HG02840 (cell line): ENCODE measurements at regions not wholly inside any gene's neighbourhood (a gene's known extent, or its start where the extent isn't known, plus 50 kb on each side); places are given as distances from the start of the nearest gene placed in this dataset.
"Not testable (repeated sequence)": the region's sequence is repeated elsewhere in the genome, so short reads cannot be mapped to it uniquely, and the experiment has no call there.

Experiments
- ATAC-seq: cut with Tn5 transposase; IDR thresholded peaks from one replicate; pipeline ENCODE4 v1.9.1; 2021; ENCODE audit warnings: mild to moderate bottlenecking, moderate library complexity, moderate number of reproducible peaks; ENCODE audit not compliant: unreplicated experiment, low FRiP score

DNA sequence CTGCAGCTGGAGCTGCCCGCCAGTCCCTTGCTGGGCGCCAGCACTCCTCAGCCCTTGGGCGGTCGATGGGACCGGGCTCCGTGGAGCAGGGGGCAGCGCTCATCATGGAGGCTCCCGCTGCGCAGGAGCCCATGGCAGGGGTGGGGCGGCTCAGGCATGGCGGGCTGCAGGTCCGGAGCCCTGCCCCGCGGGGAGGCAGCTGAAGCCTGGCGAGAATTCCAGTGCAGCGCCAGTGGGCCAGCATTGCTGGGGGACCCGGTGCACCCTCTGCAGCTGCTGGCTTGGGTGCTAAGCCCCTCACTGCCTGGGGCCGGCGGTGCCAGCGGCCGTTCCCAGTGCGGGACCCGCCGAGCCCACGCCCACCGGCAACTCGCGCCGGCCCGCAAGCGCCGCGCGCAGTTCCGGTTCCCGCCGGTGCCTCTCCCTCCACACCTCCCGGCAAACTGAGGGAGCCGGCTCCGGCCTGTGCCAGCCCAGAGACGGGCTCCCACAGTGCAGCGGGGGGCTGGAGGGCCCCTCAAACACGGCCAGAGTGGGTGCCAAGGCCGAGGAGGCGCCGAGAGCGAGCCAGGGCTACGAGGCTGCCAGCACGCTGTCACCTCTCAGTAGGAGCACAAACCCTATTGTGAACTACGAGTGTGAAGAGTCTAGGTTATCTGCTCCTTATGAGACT lies 687.1 kb downstream of the PCDH17 start:
- no peak for ATAC-seq

DNA sequence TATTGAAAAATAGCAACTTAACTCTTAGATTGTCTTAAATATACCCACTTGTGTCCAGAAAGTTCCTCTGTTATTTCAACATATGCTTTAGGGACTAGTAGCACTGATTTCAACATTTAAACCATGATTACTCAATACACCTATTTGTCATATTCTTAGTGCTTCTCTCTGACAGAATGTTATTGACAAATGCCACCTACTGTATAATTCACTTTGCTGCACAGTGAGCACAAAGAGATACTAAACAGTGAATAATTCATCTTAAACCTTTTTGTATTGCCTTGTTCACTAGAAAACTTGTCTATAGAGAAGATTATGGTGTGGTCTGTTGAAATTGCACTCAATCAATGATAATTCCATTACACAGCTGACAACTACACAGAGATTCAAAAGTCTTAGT lies 692.6 kb downstream of the PCDH17 start:
- no peak for ATAC-seq

DNA sequence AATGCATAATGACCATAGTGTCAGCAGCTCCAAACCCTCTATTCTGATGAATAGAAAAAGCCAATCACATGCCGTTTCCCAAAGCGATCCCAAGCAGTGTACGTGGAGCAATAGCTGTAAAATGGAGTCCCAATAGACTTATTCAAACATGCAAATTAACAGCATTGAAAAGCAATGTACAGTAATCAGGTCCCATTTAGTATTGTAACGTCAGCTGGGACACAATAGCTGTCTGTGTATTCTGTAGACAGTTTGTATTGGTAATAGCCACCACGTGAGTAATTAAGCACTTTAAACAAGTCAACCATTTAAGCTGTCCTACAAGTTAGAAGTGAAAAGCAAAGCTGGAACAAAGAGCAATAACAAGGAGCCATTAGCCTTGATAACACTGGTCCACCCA lies 698.2 kb downstream of the PCDH17 start:
- ATAC-seq = no peak

DNA sequence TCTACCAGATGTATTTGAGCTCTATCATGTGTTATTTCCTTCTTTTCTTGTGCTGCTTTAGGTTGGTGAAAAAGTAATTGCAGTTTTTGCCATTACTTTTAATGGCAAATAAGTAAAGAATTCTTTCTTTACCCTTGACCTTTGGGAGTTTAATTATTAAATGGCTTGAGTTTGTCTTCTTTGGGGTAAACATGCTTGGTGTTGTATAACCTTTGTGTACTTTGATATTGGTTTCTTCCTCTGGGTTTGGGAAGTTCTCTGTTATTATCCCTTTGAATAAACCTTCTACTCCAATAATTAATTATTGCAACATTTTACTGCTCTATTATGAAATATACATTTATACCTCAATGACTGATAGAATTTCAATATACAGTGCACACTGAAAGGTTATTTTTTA lies 709.4 kb downstream of the PCDH17 start:
- no peak for ATAC-seq

DNA sequence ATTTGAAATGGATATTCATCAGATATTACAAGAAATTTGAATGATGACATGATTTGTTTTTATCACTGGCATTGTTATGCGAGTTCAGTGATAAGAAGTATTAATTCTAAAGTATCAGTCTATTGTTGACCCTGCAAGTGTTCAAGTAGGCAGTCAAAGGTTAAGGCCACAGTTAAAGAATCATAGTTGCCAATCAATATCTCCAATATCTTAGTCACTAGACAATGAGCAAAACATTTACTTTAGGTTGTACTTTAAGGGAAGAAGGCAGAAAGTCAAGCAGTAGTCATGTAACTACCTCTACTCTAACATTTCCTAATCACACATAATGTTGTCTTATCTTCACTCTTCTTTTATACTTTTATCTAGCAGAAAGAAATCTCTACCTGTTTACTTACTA lies 709.8 kb downstream of the PCDH17 start:
- no peak for ATAC-seq

DNA sequence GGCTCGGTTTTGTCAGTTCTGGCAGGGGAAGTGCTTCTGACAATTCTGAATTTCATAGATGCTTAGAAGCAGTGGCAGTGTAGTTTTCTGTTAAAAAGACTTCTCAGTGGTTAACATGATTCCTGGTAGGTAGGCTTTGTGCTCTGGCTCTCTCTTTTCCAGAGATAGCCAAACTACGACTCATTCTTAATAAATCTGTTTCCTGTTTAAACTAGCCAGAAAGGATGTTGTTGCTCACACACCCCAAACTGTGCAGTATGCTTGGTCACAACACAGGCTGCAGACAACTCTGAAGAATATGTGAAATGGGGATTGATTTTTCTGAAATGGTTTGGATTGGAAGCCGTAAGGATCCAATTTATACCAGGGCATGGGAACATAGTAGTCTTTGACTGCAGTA lies 711.5 kb downstream of the PCDH17 start:
- no peak for ATAC-seq

DNA sequence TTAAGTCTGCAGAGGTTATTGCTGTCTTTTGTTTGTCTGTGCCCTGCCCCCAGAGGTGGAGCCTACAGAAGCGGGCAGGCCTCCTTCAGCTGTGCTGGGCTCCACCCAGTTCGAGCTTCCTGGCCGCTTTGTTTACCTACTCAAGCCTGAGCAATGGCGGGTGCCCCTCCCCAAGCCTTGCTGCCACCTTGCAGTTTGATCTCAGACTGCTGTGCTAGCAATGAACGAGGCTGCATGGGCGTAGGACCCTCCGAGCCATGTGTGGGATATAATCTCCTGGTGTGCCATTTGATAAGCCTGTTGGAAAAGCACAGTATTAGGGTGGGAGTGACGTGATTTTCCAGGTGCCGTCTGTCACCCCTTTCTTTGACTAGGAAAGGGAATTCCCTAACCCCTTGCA lies 720.6 kb downstream of the PCDH17 start:
- ATAC-seq = not testable (repeated sequence)

DNA sequence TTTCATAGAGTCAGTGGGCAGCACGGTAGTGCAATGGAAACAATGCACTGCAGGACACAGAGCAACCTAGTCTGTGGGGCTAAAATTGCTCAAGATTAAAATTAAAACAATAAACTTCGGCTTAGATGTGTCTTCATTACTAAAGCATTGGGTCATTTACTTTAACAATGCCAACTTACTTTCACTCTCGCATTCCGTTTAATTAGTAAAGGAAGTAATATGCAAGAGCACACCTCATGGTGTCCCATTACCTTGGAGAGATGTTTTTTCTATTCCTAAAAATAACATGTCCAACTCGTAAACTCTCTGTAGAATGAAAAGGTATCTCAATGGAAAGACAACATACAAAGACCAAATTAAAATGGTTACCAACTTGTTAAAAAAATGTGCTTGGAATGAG lies 738.4 kb downstream of the PCDH17 start:
- no peak for ATAC-seq

DNA sequence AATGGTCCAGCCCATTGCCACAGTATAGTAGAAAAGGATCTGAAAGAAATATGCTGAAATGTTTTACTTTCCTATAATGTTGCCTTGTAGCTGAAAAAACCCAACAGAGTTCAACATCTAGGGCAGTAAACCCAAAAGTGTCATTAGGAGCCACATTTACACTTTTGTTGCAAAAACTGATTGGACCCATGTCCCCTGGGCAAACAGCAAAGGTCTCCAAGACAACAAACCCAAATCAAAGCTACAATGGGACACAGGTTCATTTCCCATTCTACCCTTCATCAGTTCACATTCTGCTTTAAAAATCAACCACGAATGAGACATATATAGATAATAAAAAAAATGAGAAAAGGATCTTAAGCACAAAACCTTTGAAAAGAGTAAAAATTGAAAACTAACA lies 744.8 kb downstream of the PCDH17 start:
- ATAC-seq = no peak

DNA sequence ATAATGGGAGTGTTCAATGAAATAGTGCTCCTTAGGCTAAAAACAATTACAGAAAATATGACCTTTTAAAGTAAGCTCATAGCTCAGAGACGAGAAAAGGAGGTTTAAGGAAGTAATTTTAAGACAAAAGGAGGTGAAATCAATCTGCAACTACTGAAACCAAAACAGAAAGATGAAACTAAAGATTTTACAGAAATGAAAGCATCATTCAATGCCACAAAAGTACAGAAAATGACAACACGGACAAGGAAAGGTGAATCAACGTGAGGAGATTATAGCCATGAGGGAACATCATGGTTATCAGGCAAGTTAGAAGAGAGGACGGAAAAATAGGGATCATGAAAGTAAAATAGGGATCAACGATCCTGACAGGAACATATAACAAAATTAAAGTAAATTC lies 745.2 kb downstream of the PCDH17 start:
- ATAC-seq = no peak

DNA sequence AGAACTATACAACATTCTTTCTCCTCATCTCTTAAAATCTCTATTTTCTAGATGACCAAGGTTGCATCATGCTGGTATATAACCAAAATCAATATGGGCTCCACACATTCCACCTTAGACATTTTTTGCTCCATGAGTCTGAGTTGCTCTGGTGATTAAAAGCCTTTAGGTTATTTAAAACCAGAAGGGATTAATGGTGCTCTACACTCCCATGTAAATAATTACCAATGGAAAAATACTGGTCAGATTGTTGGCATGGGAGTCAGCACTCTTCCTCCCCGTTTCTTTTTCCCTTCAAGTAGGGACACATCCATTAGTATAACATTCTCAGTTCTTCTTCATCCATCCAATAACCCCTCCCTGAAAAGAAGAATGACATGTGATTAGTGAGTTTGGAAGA lies 747.7 kb downstream of the PCDH17 start:
- no peak for ATAC-seq

DNA sequence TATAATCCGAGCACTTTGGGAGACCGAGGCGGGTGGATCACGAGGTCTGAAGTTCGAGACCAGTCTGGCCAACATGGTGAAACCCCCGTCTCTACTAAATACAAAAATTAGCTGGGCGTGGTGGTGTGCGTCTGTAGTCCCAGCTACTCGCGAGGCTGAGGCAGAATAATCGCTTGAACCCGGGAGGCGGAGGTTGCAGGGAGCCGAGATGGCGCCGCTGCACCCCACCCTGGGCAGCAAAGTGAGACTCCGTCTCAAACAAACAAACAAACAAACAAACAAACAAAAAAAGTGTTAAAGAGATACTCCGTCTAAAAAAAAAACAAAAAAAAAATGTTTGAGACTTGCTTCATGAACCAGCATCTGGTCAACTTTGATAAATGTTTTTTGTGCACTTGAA lies 753.8 kb downstream of the PCDH17 start:
- ATAC-seq = not testable (repeated sequence)

DNA sequence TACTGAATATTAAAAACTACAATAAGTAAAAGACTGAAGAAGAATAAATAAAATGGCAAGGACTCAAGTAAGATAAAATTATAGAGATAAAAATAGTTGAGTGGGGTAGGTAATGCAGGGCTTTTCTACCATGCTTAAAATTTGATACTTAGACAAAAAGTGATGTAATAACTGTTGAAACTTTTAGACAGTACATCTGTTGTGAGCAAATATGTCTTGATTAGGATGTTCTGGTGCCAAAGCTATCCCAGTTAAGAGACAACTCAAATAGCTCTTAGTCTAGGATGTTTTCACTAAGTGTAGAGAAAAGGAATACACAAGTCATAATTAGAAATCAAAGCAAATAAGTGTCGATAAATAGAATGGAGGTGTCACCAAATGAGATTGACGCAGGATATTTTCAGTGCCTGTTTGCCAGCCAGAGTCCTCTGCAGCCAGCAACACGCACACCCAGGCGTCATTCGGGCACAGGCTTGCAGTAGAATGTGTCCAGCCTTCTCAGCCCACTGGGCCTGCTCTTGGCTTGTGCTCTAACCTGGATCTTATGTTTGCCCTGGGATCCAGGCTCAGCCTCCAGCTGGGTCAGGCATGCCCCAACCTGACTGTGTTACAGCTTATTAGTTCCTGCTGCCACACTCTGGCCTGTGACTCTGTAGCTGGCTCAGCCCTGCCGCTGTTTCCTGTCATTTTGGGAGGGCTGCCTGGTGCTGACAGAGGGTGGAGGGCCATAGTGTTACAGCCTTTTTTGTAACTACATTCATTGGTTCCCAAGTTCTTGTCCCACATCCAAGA lies 766.2 kb downstream of the PCDH17 start:
- ATAC-seq = no peak

DNA sequence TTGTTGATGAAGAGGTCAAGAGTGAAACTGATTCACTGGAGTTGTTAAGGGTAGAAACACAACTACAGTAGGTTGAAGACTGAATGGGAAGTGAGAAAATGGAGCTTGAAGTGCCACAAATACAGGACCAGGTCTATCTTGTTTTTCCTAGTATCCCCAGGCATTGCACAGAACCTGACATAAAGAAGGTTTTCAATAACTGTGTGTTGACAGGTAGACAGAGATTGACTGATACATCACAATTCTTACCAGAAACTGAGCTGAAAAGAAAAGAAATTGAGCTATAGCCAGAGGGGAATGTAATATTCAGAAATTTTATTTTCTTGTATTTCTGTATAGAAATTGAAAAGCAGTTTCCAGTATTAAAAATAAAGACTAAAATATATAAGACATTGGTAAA lies 767.7 kb downstream of the PCDH17 start:
- ATAC-seq = no peak

DNA sequence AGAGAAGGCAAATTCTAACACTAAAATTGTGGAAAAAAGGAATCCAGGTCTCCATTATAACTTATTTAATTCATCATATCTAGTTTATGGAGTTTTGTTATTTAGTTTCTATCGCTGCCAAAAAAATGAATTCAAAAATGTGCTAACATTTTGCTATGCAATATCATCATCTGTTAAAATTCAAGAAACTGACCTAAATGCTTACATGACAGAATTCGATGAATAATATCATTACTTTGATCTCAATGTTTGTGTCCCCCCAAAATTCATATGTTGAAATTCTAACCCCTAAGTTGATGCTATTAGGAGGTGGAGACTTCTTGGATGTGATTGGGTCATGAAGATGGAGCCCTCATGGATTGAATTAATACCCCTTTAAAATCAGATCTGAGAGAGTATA lies 775.0 kb downstream of the PCDH17 start:
- ATAC-seq = no peak

DNA sequence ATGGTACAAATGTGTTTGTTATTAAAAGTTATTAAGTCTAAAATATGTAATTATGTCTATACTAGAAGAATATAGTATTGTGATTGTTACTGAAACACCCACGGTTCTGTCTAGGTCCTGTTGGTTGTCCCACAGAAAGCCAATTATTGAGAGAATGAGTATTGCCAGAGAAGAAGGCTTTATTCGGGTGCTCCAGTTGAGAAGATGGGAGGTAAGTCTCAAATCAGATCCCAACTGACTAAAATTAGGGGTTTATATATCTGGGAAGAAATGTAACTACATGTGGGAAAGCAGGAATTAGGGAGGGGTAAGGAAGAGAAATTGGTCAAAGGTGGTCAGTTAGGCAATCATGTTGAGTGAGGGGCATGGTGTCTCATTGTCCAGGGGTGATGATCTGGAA lies 798.4 kb downstream of the PCDH17 start:
- no peak for ATAC-seq

DNA sequence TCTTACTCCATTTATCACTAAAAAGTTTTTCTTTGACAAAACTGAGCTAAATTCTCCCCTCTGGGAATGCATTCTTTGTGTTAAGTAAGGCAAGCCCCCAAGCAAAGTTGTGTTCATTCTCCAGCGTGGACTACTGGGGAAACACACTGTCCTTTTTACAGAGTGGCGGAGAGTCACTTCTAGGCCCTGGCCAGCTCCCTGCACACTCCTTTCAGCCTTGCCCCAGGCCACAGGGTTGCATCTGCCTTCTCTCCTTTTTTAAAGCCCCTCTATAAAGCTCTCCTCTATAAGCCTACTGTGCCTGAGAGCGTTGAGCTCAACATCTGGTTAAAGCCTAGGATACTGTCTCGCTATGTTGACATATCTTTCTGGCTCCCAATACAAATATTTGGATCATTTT lies 803.4 kb downstream of the PCDH17 start:
- no peak for ATAC-seq

DNA sequence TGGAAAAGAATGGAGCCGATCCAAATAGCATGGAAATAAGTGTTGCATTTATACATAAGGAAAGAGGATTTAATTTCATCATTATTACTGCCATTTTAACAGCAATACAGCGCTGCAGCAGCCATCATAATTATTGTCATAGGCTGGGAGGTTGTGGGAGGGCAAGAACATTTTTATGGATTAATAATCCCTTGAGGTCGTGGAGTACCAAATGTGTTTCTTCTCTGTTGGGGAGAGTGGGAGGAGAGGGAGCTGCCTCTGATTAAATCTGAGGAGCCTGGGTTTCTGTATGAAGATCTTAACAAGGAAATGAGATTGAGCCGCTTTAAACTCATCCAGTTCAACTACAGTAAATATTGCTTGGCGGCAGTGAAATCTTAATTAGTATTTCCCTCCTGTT lies 805.9 kb downstream of the PCDH17 start:
- no peak for ATAC-seq

DNA sequence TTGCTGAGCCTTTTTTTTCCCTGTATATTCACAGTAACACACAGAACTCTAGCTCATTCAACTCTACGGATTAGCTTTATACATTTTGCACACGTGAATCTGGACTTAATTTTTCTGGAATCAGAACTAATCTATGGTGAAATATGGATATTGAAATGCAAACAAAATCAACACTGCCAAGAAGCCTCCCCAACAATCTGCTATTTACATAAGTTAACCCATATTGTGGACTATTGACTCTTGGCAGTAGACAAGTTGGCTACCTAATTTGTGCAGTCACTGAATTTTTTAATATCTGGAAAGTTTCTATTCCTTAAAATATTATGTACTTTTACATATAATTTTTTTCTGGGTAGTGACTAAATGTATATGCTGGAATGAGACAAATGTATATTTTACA lies 815.4 kb downstream of the PCDH17 start:
- ATAC-seq = no peak

DNA sequence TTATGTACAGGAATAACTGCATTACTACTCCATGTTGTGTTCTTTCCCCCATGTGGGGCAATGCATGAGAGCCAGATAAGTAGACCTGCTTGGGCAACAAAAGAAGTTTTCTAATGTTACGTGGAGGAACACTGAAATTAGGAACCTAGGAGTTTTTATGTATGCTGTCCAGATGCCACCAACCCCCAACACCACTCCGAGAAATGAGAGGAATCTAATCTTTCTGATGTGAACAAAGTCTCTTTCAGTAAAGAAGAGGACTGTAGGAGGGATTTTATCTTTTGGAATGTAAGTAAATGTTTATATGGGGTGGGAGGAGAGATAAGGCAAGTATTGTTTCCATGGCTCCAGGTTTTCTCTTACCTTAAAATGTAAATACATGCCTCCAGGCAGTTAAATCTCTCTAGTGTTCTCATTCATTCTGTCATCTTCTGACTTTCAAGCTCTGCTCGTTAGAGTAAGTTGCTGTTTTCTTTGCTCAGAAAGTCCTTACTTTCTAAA lies 820.6 kb downstream of the PCDH17 start:
- ATAC-seq = no peak

DNA sequence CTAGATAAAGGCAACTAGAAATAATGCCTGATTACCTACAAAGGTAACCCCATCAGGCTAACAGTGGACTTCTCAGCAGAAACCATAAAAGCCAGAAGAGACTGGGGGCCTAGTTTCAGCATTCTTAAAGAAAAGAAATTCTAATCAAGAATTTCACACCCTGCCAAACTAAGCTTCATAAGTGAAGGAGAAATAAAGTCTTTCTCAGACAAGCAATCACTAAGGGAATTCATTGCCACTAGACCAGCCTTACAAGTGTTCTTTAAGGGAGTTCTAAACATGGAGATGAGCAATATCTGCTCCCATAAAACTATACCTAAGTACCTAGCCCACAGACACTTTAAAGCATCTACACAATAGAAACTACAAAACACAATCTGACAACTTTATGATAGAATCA lies 823.5 kb downstream of the PCDH17 start:
- no peak for ATAC-seq

DNA sequence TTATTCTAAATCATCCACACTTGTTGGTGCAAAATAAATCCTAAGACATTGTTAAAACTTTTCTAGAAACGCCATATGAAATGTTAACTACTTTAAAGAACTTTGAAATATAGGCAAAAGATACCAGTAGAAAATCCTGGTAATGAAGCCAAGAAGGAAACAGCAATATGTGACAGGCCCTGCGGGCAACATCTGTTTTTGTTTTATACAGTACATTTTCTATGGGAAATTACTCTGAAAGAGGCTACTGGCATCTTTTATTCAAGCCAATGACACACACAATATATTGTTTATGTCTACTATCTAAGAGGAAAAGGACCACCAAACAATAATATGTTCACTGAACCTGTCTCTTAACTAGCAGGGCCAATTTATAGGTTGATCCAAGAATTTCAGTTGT lies 829.7 kb downstream of the PCDH17 start:
- ATAC-seq = no peak
